ENCODE measurements at regions not wholly inside any gene's neighbourhood (a gene's known extent, or its start where the extent isn't known, plus 50 kb on each side); places are given as distances from the start of the nearest gene placed in this dataset.

DNA sequence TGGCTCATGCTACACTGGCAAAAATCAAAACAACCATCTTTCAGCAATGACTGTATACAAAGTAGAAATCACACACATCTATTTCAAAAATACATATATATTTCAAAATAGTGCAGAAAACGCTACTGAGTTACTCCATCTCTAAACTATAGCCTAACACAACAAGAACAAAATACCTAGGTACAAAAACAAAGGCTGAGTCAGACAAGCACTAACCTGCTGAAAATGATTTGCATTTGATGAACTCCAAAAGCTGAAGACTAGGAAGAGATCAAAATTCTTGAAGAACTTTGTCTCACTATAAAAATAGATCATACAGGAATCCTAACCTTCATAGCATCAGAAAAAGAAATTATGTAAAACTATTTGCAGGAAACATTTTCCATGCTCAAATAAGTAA lies 381.6 kb downstream of the EFNB2 start:
- TF ChIP-seq, protein P1, sequence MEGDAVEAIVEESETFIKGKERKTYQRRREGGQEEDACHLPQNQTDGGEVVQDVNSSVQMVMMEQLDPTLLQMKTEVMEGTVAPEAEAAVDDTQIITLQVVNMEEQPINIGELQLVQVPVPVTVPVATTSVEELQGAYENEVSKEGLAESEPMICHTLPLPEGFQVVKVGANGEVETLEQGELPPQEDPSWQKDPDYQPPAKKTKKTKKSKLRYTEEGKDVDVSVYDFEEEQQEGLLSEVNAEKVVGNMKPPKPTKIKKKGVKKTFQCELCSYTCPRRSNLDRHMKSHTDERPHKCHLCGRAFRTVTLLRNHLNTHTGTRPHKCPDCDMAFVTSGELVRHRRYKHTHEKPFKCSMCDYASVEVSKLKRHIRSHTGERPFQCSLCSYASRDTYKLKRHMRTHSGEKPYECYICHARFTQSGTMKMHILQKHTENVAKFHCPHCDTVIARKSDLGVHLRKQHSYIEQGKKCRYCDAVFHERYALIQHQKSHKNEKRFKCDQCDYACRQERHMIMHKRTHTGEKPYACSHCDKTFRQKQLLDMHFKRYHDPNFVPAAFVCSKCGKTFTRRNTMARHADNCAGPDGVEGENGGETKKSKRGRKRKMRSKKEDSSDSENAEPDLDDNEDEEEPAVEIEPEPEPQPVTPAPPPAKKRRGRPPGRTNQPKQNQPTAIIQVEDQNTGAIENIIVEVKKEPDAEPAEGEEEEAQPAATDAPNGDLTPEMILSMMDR (IDR thresholded peaks at IDR 0.05), result no peak
- no peak for TF ChIP-seq POLR2AphosphoS5 (IDR thresholded peaks at IDR 0.05)
- TF ChIP-seq POLR2A (IDR thresholded peaks at IDR 0.05), result no peak
